Stimulated activated CD4-positive, alpha-beta T cell treated with anti-CD3 and anti-CD28 coated beads, Interleukin-15, amount 100 ng/mL, for 1 hour (primary cell): ENCODE measurements at regions not wholly inside any gene's neighbourhood (a gene's known extent, or its start where the extent isn't known, plus 50 kb on each side); places are given as distances from the start of the nearest gene placed in this dataset.

Experiments used
- DNase-seq, 2 donors: peaks; one replicate each; pipeline ENCODE4 v3.0.0-alpha.2; 2020; ENCODE audit warnings: low read depth in 1 of 2, low spot score in 1 of 2

DNA sequence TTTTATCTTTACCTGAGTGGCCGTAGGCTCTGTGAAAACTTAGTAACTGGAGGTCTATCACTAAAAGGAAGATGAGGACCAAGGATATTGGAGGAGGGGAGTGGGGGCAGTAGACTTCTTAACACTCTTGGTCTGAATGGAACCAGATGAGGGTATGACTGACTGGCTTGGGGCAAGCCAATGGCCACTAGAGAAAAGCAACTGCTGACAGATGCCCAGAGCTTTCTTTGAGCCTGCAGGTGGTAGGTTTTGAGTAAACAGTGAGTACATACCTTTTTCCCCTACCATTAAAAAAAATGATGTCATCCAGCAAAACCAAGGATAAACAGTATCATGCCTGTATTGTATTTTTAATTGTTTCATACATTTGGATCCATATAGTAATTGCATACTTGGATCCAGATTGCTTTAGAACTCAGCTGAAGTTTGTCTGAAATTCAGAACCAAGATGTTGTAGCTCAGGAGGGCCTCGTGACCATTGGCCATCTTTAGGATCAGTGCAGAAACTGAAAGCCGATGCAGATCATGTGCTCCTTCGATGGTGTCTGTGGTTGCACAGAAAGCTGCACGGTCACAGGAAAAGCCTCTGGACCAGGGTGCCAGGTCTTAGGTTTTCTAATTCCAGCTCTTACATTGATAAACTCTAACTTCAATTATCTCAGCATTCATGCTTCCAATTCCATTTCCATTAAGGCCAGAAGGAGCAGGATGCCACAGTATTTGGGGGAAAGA is 131.0 kb downstream of the PDGFRA start:
- DNase-seq, result no peak

GRCh38 chr4:54363037-54363436 is 133.9 kb downstream of the PDGFRA start:
- DNase-seq, result no peak

- no peak for DNase-seq
Measured at GRCh38 chr4:54365691-54366090, 136.6 kb downstream of the PDGFRA start.

GRCh38 chr4:54367059-54367458 is 138.0 kb downstream of the PDGFRA start:
- no peak for DNase-seq

DNA sequence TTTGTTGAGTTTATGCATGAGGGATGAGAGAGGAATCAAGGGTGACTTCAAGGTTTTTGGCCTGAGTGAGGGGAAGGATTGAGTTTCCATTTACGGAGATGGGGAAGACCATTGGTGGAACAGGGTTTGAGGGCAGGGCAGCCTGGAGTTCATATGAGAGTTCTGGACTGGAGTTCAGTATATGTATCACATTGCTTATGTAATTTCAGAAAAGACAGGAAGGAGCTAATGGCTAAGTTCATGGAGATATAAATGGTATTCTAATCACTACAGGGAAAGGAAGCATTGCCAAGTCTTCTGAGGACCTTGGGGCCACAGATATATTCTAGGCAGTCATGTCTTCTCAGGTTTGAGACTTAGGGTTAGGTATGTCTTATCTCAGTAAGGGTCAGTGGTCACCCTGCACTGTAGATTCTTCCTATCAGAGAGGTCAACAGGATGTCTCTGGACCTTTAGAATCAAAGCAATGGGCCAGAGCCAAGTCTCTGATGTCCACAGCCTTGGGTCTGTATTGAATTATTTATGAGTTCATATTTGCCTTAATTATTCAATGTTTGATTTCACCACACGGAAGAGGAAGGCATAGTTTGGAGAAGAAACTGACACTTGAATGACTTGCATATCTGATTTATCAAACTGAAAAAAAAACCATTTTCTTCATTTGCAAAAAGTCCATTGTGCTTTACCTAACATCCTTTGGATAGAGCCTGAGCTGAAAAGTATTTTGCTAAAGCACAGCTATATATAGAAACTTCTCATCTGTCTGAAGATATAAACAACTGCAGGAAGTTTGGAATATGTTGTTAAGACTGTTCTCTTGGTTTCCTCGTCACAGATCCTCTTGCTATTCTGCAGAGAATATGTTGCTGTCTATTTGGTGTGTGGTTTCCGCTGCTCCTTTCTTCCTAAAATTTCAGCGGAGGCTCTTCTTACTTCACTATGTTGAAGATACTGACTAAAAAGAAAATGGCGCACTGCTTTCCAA is 139.5 kb downstream of the PDGFRA start:
- DNase-seq, result no peak

GRCh38 chr4:54371173-54371572 is 142.1 kb downstream of the PDGFRA start:
- DNase-seq, result no peak

DNA sequence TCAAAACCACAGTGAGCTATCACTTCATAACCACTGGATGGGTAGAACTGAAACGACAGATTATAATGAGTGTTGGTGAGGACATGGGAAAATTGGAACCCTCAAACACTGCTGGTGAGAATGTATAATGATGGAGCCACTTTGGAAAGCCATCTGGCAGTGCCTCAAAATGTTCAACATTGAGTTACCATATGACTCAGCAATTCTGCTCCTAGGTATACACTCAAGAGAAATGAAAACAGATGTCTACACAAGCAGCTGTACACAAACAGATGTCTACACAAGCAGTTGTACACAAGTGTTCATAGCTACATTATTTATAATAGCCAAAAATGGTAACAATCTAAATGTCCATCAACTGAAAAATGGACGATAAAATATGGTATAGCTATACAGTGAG is 143.9 kb downstream of the PDGFRA start:
- DNase-seq, result no peak

- DNase-seq, result no peak
Measured at GRCh38 chr4:54373718-54374210, 144.7 kb downstream of the PDGFRA start.

GRCh38 chr4:54378461-54378860 is 149.4 kb downstream of the PDGFRA start:
- DNase-seq, result no peak

DNA sequence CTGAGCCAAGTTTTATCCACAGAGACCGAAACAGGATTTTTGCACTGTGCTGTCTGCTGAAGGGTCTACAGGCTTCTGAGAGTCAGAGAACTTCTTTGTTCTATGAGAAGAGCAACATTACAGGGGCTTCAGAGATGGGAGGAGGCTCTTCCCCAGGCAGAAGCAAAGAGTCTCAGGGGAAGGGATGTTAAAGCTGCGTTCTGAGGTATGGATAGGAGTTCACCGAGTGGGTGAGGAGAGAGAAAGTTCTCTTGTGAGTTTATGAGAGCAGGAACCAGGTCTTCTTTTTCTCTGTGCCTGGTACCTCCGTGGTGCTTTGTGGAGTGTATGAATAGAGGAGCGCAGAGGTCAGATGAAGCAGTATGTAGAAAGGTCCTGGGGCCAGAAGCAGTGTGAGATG is 155.1 kb downstream of the PDGFRA start:
- DNase-seq, result no peak

- DNase-seq, result no peak
Measured at GRCh38 chr4:54384563-54384962, 155.5 kb downstream of the PDGFRA start.

DNA sequence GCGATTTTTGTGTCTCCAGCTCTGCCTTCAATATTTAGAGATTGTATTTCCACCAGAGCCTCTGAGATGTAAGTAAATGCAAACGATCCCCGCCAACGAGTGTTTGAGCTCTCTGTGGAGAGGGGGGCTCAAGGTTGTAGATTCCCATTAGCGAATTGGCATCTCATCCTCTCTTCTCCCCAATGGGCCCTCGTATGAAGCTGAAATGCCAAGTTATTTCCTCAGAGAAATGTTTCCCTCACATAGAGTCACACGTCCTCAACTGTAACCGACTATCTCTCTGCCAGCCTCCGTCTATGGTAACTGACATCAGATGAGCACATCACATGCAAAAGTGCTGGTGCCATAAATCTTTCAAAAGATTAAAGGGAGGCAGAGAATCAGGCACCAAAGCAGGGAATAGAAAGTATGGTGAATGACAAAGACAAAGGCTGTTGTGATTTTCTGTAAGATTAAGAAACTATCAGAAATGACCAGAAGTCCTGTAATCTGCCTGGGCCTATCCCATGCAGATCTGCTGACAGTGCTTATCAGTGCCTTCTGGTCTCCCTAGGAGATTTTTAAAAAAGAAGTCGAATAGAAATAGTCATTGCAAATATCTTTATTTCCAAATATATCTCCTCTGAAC is 157.1 kb downstream of the PDGFRA start:
- no peak for DNase-seq

DNA sequence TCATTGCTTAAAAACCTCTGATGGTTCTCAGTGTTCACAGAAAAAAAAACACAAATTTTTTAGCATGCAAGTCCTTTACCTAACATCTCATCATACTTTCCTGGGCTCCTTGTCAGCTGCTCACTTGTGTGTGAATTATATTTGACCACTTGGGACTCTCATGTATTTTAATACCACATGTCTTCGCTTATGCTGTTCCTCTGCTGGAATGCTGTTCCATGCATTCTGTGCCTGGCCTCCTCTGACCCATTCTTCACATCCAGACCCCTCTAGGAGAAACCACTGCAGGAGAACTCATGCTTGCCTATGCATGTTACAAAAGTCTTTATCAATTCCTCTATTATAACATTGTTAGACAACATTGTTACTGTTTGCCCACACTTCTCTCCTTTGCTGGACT is 157.6 kb downstream of the PDGFRA start:
- no peak for DNase-seq

GRCh38 chr4:54390670-54391069 is 161.6 kb downstream of the PDGFRA start:
- DNase-seq, result no peak

- DNase-seq, result no peak
Measured at GRCh38 chr4:54391104-54391503, 162.0 kb downstream of the PDGFRA start.

DNA sequence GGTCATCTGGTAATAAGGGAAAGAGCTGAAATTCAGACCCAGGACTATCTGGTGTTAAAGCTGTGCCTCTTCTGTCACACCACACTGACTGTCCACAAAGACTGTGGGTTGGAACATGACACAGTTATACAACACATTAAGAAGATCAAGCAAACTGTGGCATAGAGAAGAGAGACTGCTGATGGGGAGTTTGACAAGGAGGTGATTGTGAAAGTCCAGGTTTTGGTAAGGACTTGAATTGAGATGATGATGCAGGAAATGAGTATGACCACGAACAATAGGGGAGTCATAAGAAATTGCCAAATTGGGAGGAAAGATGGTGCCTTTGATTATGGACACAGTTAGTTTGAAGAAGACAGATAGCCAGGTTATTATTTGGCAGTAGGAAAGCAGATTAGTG is 163.4 kb downstream of the PDGFRA start:
- no peak for DNase-seq

DNA sequence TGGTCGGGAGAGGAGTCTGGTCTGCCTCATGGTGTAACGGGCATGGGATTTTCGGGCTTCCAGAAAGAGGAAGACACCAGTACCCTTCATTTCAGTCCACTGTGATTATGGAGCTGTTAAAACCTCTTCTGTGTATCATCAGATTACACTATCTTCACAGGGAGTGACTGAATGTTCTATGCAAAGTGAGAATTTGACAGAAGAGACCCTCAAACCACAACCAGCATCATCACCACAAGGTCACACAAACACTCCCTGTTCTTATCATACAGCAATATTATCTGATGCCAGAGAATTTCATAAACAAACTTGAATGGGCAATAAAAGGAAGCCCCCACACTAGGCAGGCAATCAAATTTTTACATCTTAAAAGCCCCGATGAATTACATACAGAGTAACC is 164.2 kb downstream of the PDGFRA start:
- DNase-seq, result no peak

GRCh38 chr4:54395013-54395527 is 166.0 kb downstream of the PDGFRA start:
- DNase-seq, result no peak

DNA sequence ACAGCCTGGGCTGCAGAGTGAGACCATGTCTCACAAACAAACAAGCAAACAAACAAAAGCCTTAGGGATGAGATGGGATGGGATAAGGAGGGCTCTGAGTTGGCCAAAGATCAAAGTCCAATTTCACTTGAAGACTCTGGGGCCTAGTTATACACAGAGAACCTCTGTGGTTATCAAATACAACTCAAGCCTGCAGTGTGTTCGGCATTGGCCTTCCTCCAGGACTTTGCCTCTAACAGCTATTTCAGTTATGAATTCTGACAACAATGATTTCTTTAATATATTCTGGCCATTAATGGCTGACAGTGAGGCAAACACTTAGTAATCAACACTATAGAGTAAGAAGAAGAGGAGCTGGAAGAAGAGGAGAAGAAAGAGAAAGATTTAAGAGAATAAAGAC is 171.1 kb downstream of the PDGFRA start:
- no peak for DNase-seq

DNA sequence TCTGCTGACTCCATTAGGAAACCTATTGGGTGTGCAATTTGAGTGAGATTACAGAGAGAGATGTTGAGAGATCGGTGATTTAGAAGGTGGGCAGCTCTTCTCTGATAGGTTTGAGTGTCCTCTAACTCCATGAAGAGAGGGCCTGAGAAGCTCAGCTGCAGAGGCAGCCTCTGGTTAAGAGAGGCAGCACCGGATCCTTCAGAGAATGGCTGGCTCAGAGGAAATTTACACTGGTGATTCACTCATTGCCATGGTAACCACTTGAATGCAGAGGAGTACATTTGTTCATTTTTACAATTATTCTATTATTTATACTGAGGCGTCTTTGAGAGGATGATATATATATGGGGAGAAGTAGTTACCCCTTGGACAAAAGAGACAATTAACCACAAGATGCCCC is 171.7 kb downstream of the PDGFRA start:
- DNase-seq, result no peak

- DNase-seq, result no peak
Measured at GRCh38 chr4:54402880-54403480, 173.9 kb downstream of the PDGFRA start.
